Thymus (tissue), 11 donors: ENCODE measurements at regions not wholly inside any gene's neighbourhood (a gene's known extent, or its start where the extent isn't known, plus 50 kb on each side); places are given as distances from the start of the nearest gene placed in this dataset.

Experiments
- DNase-seq, 9 donors: peaks; one replicate each; pipeline ENCODE4 v3.0.0-alpha.2; 2013; ENCODE audit warnings: low spot score in 9 of 9, low read depth in 6 of 9, missing footprints in 1 of 9
- H3K27ac ChIP-seq, 2 donors: one replicate each; pipeline ENCODE4 v1.5.1; 2013; ENCODE audit warnings: control low read depth in 1 of 2, low read depth in 1 of 2, low read length in 1 of 2, mild to moderate bottlenecking in 1 of 2, moderate library complexity in 1 of 2
- H3K27me3 ChIP-seq, 2 donors: one replicate each; pipeline ENCODE4 v1.5.1; 2013; ENCODE audit warnings: low read length in 1 of 2; ENCODE audit not compliant: control insufficient read depth in 2 of 2, insufficient read depth in 1 of 2
- H3K36me3 ChIP-seq, 2 donors: one replicate each; pipeline ENCODE4 v1.5.1; 2013; ENCODE audit warnings: low read length in 1 of 2, mild to moderate bottlenecking in 1 of 2, moderate library complexity in 1 of 2; ENCODE audit not compliant: control insufficient read depth in 2 of 2, insufficient read depth in 2 of 2
- H3K4me1 ChIP-seq, 2 donors: one replicate each; pipeline ENCODE4 v1.5.1; 2013; ENCODE audit warnings: low read length in 2 of 2; ENCODE audit not compliant: control insufficient read depth in 2 of 2, insufficient read depth in 2 of 2
- H3K4me3 ChIP-seq, 2 donors: one replicate each; pipeline ENCODE4 v1.5.1; 2013; ENCODE audit warnings: low read length in 2 of 2, control low read depth in 1 of 2, mild to moderate bottlenecking in 1 of 2
- H3K9me3 ChIP-seq, 2 donors: one replicate each; pipeline ENCODE4 v1.5.1; 2013; ENCODE audit warnings: low read length in 1 of 2, mild to moderate bottlenecking in 1 of 2; ENCODE audit not compliant: control insufficient read depth in 2 of 2, insufficient read depth in 1 of 2
- WGBS: extraction: QIAGEN DNeasy Blood & Tissue Kit; methylation state at CpG from one replicate; pipeline ENCODE4 v1.1.7; 2013; 5-methylcytosine and 5-hydroxymethylcytosine counted together
- donor health status: healthy.

- WGBS: 88% methylated on average over 17 of the region's 17 CpGs
- Histone ChIP-seq H3K27ac (no peak overlapping the region), H3K4me3 (no peak overlapping the region), H3K27me3 (no peaks in the 10 kb centered on the region), H3K9me3 (no peaks in the 10 kb centered on the region), H3K4me1 (no peaks in the 10 kb centered on the region), H3K36me3 (no peaks in the 10 kb centered on the region)
- DNase-seq: no peak
Measured at GRCh38 chr3:76242886-76243753, 457.8 kb upstream of the ZNF717 start.

- Histone ChIP-seq H3K9me3 (no peaks in the 10 kb centered on the region), H3K27me3 (no peaks in the 10 kb centered on the region), H3K27ac (no peak overlapping the region), H3K36me3 (no peaks in the 10 kb centered on the region), H3K4me3 (no peak overlapping the region), H3K4me1 (no peaks in the 10 kb centered on the region)
- DNase-seq: no peak
- 98% methylated on average over 2 of the region's 2 CpGs for WGBS
Measured at GRCh38 chr3:76245073-76245472, 459.7 kb upstream of the ZNF717 start.

GRCh38 chr3:76245622-76246021, 460.3 kb upstream of the ZNF717 start:
- no peaks in the 10 kb centered on the region for H3K36me3 ChIP-seq
- H3K9me3 ChIP-seq: no peaks in the 10 kb centered on the region
- H3K27me3 ChIP-seq: no peaks in the 10 kb centered on the region
- H3K27ac ChIP-seq: no peak overlapping the region
- DNase-seq: no peak
- H3K4me1 ChIP-seq: no peaks in the 10 kb centered on the region
- no peak overlapping the region for H3K4me3 ChIP-seq

- Histone ChIP-seq H3K4me3 (no peak overlapping the region), H3K36me3 (no peaks in the 10 kb centered on the region), H3K4me1 (no peaks in the 10 kb centered on the region), H3K27ac (no peak overlapping the region), H3K27me3 (no peaks in the 10 kb centered on the region), H3K9me3 (no peaks in the 10 kb centered on the region)
- WGBS: 95% methylated on average over 1 of the region's 1 CpG
- DNase-seq: no peak
Measured at GRCh38 chr3:76264496-76264895, 479.1 kb upstream of the ZNF717 start.

- no peaks in the 10 kb centered on the region for H3K36me3 ChIP-seq
- no peak overlapping the region for H3K4me3 ChIP-seq
- no peak overlapping the region for H3K27ac ChIP-seq
- no peak for DNase-seq
- no peaks in the 10 kb centered on the region for H3K4me1 ChIP-seq
- no peaks in the 10 kb centered on the region for H3K27me3 ChIP-seq
- no peaks in the 10 kb centered on the region for H3K9me3 ChIP-seq
- WGBS: 84% methylated on average over 6 of the region's 6 CpGs
Measured at GRCh38 chr3:76264911-76265310, 479.6 kb upstream of the ZNF717 start.

- DNase-seq: no peak
- 83% methylated on average over 1 of the region's 1 CpG for WGBS
- Histone ChIP-seq H3K27me3 (no peaks in the 10 kb centered on the region), H3K27ac (no peak overlapping the region), H3K36me3 (no peaks in the 10 kb centered on the region), H3K4me1 (no peaks in the 10 kb centered on the region), H3K9me3 (no peaks in the 10 kb centered on the region), H3K4me3 (no peak overlapping the region)
Measured at GRCh38 chr3:76266511-76266910, 481.2 kb upstream of the ZNF717 start.

GRCh38 chr3:76267851-76268380, 482.6 kb upstream of the ZNF717 start:
- Histone ChIP-seq H3K27me3 (no peaks in the 10 kb centered on the region), H3K4me3 (no peak overlapping the region), H3K4me1 (no peaks in the 10 kb centered on the region), H3K36me3 (no peaks in the 10 kb centered on the region), H3K27ac (no peak overlapping the region), H3K9me3 (no peaks in the 10 kb centered on the region)
- no peak for DNase-seq
- 84% methylated on average over 4 of the region's 4 CpGs for WGBS

- H3K27ac ChIP-seq: no peak overlapping the region
- DNase-seq: no peak
- H3K27me3 ChIP-seq: no peaks in the 10 kb centered on the region
- WGBS: 91% methylated on average over 9 of the region's 9 CpGs
- H3K36me3 ChIP-seq: no peaks in the 10 kb centered on the region
- H3K4me3 ChIP-seq: no peak overlapping the region
- H3K4me1 ChIP-seq: no peaks in the 10 kb centered on the region
- H3K9me3 ChIP-seq: peaks cover 0 to 4% of the 10 kb centered on the region in 2 donors
Measured at GRCh38 chr3:76293856-76294255, 508.5 kb upstream of the ZNF717 start.

GRCh38 chr3:76300746-76301145, 515.4 kb upstream of the ZNF717 start:
- WGBS: 90% methylated on average over 2 of the region's 2 CpGs
- Histone ChIP-seq H3K27me3 (no peaks in the 10 kb centered on the region), H3K4me3 (no peak overlapping the region), H3K4me1 (no peaks in the 10 kb centered on the region), H3K36me3 (no peaks in the 10 kb centered on the region), H3K27ac (no peak overlapping the region), H3K9me3 (no peaks in the 10 kb centered on the region)
- no peak for DNase-seq
